ENCODE measurements at regions not wholly inside any gene's neighbourhood (a gene's known extent, or its start where the extent isn't known, plus 50 kb on each side); places are given as distances from the start of the nearest gene placed in this dataset.

GRCh38 chr2:18083806-18084205 lies 205.3 kb downstream of the KCNS3 start:
- intact Hi-C loops (cut with DNase I; ENCODE audit: low total_unique reads): no loop called here
- no peak overlapping the region for H3K27ac ChIP-seq
- TF ChIP-seq CTCF (IDR thresholded peaks at IDR 0.05): no peak
- H3K4me1 ChIP-seq: no peaks in the 10 kb centered on the region
- no peaks in the 10 kb centered on the region for H3K9me3 ChIP-seq
- no peaks in the 10 kb centered on the region for H3K27me3 ChIP-seq
- H3K4me3 ChIP-seq: no peak overlapping the region
- H3K36me3 ChIP-seq: no peaks in the 10 kb centered on the region
- no peak for DNase-seq

GRCh38 chr2:18078216-18078615 lies 199.7 kb downstream of the KCNS3 start:
- intact Hi-C loops (cut with DNase I; ENCODE audit: low total_unique reads): no loop called here
- H3K9me3 ChIP-seq: no peaks in the 10 kb centered on the region
- H3K27ac ChIP-seq: no peak overlapping the region
- TF ChIP-seq CTCF (IDR thresholded peaks at IDR 0.05): no peak
- H3K4me3 ChIP-seq: no peak overlapping the region
- H3K27me3 ChIP-seq: no peaks in the 10 kb centered on the region
- no peaks in the 10 kb centered on the region for H3K36me3 ChIP-seq
- H3K4me1 ChIP-seq: no peaks in the 10 kb centered on the region
- no peak for DNase-seq

- Histone ChIP-seq H3K36me3 (no peaks in the 10 kb centered on the region), H3K4me3 (no peak overlapping the region), H3K4me1 (no peaks in the 10 kb centered on the region), H3K27me3 (no peaks in the 10 kb centered on the region), H3K27ac (no peak overlapping the region), H3K9me3 (no peaks in the 10 kb centered on the region)
- intact Hi-C loops (cut with DNase I; ENCODE audit: low total_unique reads): no loop called here
- no peak for DNase-seq
- TF ChIP-seq CTCF (IDR thresholded peaks at IDR 0.05): no peak
Measured at GRCh38 chr2:18077704-18078103, 199.2 kb downstream of the KCNS3 start.

- H3K4me1 ChIP-seq: no peaks in the 10 kb centered on the region
- no peak for TF ChIP-seq CTCF (IDR thresholded peaks at IDR 0.05)
- no peaks in the 10 kb centered on the region for H3K27me3 ChIP-seq
- no peaks in the 10 kb centered on the region for H3K9me3 ChIP-seq
- intact Hi-C loops (cut with DNase I; ENCODE audit: low total_unique reads): no loop called here
- H3K4me3 ChIP-seq: no peak overlapping the region
- no peak for DNase-seq
- no peaks in the 10 kb centered on the region for H3K36me3 ChIP-seq
- H3K27ac ChIP-seq: no peak overlapping the region
Measured at GRCh38 chr2:18077231-18077630, 198.8 kb downstream of the KCNS3 start.

- no peak for DNase-seq
- Histone ChIP-seq H3K27me3 (no peaks in the 10 kb centered on the region), H3K36me3 (no peaks in the 10 kb centered on the region), H3K4me3 (no peak overlapping the region), H3K27ac (no peak overlapping the region), H3K9me3 (no peaks in the 10 kb centered on the region), H3K4me1 (no peaks in the 10 kb centered on the region)
- TF ChIP-seq CTCF (IDR thresholded peaks at IDR 0.05): no peak
- intact Hi-C loops (cut with DNase I; ENCODE audit: low total_unique reads): no loop called here
Measured at GRCh38 chr2:18074476-18074875, 196.0 kb downstream of the KCNS3 start.

GRCh38 chr2:18073601-18074000 lies 195.1 kb downstream of the KCNS3 start:
- H3K27me3 ChIP-seq: no peaks in the 10 kb centered on the region
- no peaks in the 10 kb centered on the region for H3K4me1 ChIP-seq
- no peaks in the 10 kb centered on the region for H3K9me3 ChIP-seq
- intact Hi-C loops (cut with DNase I; ENCODE audit: low total_unique reads): no loop called here
- H3K27ac ChIP-seq: no peak overlapping the region
- TF ChIP-seq CTCF (IDR thresholded peaks at IDR 0.05): no peak
- H3K36me3 ChIP-seq: no peaks in the 10 kb centered on the region
- no peak overlapping the region for H3K4me3 ChIP-seq
- DNase-seq: no peak
